ENCODE measurements at regions not wholly inside any gene's neighbourhood (a gene's known extent, or its start where the extent isn't known, plus 50 kb on each side); places are given as distances from the start of the nearest gene placed in this dataset.

GRCh38 chr1:166627558-166627957, 211.7 kb upstream of the POGK start:
- no peak for TF ChIP-seq GATA2 (IDR thresholded peaks at IDR 0.05; ENCODE audit: low read depth, low read length)
- no peak for TF ChIP-seq GATA3 (IDR thresholded peaks at IDR 0.05; ENCODE audit: low read depth, low read length)
